ENCODE measurements at regions not wholly inside any gene's neighbourhood (a gene's known extent, or its start where the extent isn't known, plus 50 kb on each side); places are given as distances from the start of the nearest gene placed in this dataset.

GRCh38 chr1:173301507-173301906 is 94.4 kb upstream of the TNFSF4 start:
- Mint-ChIP-seq H3K27me3 (ENCODE audit: low read depth) (no peaks in the 10 kb centered on the region), H3K9me3 (no peaks in the 10 kb centered on the region), H3K36me3 (ENCODE audit: low read depth) (no peaks in the 10 kb centered on the region), H3K27ac (ENCODE audit: unreplicated experiment) (no peak overlapping the region), H3K4me3 (no peak overlapping the region), H3K4me1 (peaks cover 11% of the 10 kb centered on the region)
- TF ChIP-seq CTCF (conservative IDR thresholded peaks at IDR 0.05), result no peak
- DNase-seq (ENCODE audit: low read depth, low spot score), result no peak

- no peak for TF ChIP-seq CTCF (conservative IDR thresholded peaks at IDR 0.05)
- no peaks in the 10 kb centered on the region for H3K27me3 Mint-ChIP-seq (ENCODE audit: low read depth)
- H3K27ac Mint-ChIP-seq (ENCODE audit: unreplicated experiment), result no peak overlapping the region
- H3K9me3 Mint-ChIP-seq, result no peaks in the 10 kb centered on the region
- no peak overlapping the region for H3K4me3 Mint-ChIP-seq
- H3K4me1 Mint-ChIP-seq, result peaks cover 11% of the 10 kb centered on the region
- no peak for DNase-seq (ENCODE audit: low read depth, low spot score)
- no peaks in the 10 kb centered on the region for H3K36me3 Mint-ChIP-seq (ENCODE audit: low read depth)
Measured at GRCh38 chr1:173302366-173302765, 95.2 kb upstream of the TNFSF4 start.

DNA sequence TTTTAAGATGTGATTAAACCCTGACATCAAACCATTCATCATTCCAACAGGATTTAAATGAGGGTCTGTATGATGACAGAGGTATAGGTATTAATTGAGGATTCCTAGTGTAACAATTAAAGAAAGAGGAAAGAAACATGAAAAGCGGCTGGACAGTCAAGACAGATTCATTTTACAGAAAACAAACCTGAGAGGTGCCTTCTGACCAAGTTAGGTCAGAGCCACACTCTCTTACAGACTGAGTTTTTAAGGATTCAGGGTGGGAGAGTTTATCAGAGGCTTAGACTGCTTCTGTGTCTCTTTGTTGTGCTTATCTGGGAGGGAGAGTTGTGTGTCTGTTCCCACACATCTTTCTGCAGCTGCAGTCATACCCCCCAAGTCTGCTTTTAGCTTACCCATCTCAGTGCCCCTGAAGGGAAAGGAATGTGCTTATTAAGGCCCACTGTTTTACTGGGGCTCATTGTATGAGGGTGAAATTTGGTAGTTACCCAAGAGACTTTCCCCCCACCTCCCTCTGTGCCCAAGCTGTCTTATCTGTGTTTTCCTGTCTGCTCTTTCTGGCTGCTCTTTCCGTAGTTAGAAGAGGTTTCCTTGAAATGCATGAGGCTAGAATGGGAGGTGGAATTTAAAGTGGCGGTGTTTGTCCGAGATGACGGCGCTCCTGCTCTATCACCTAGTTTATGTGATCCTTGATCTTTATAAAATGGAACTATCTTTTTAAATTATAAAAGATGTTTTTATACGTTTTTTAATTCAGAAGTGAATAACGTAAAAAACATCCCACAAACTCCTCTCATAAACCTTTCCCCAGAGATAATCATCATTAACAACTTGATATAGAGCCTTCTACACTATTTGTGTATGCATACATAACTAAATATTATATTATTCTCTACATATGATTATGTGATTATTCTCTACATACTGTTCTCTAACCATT is 96.0 kb upstream of the TNFSF4 start:
- Mint-ChIP-seq H3K36me3 (ENCODE audit: low read depth) (no peaks in the 10 kb centered on the region), H3K4me1 (peaks cover 11% of the 10 kb centered on the region), H3K9me3 (no peaks in the 10 kb centered on the region), H3K27ac (ENCODE audit: unreplicated experiment) (no peak overlapping the region), H3K4me3 (no peak overlapping the region), H3K27me3 (ENCODE audit: low read depth) (no peaks in the 10 kb centered on the region)
- no peak for DNase-seq (ENCODE audit: low read depth, low spot score)
- no peak for TF ChIP-seq CTCF (conservative IDR thresholded peaks at IDR 0.05)

DNA sequence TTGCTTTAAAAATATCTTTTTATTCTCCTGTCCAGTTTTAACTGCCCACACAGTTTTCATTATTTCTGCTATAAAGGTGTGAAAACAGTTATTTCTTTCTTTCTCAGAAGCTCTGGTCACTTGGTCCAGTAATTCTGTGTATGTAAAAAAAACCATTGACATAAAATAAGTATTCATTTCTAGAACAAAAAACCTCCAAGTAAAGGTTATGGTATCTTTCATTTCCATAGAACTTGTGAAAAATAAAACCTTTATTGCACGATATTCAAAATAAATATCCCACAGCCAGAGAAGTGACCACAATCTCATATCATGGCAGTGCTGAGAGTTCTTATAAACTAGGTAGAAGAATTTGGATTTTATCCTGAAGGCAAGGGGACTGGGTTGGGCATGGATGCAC is 96.9 kb upstream of the TNFSF4 start:
- Mint-ChIP-seq H3K9me3 (no peaks in the 10 kb centered on the region), H3K36me3 (ENCODE audit: low read depth) (no peaks in the 10 kb centered on the region), H3K4me3 (no peak overlapping the region)

DNA sequence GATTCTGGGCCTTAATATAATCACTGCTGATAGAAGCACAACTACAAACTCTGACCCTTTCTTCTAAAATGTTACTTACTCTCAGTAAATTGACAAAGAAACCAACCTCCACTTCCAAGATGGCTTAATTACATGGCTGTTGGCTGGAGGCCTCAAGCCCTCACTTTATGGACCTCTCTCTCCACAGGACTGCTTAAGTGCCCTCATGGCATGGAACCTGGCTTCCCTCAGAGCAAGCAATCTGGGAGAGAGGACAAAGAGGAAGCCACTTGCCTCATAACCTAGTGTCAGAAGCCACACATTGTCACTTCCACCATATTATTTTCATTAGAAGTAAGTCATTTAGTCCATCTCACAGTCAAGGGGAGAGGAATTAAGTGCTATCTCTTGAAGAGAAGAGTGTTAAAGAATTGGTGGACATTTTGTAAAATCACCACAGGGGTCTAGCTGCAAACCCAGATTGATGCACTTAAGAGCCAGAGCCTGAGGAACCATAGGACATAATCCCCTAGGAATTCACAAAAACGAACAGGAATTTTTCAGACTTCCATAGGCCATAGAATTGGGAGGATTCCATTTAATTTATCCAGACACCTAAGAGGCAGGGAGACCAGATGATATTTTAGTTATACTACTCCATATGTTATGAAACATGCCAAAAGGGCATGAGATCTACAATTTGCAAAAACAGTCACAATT is 97.5 kb upstream of the TNFSF4 start:
- DNase-seq (ENCODE audit: low read depth, low spot score), result no peak
- Mint-ChIP-seq H3K4me3 (no peak overlapping the region), H3K9me3 (peaks cover 2% of the 10 kb centered on the region), H3K27ac (ENCODE audit: unreplicated experiment) (no peak overlapping the region), H3K36me3 (ENCODE audit: low read depth) (no peaks in the 10 kb centered on the region), H3K4me1 (peaks cover 11% of the 10 kb centered on the region), H3K27me3 (ENCODE audit: low read depth) (no peaks in the 10 kb centered on the region)
- TF ChIP-seq CTCF (conservative IDR thresholded peaks at IDR 0.05), result no peak

More for the DNA sequence above, 96.9 kb upstream of the TNFSF4 start:
- H3K27ac Mint-ChIP-seq (ENCODE audit: unreplicated experiment), result no peak overlapping the region
- no peak for TF ChIP-seq CTCF (conservative IDR thresholded peaks at IDR 0.05)
- H3K4me1 Mint-ChIP-seq, result peaks cover 11% of the 10 kb centered on the region
- DNase-seq (ENCODE audit: low read depth, low spot score), result no peak
- no peaks in the 10 kb centered on the region for H3K27me3 Mint-ChIP-seq (ENCODE audit: low read depth)
